WTC11 (cell line): ENCODE measurements at regions not wholly inside any gene's neighbourhood (a gene's known extent, or its start where the extent isn't known, plus 50 kb on each side); places are given as distances from the start of the nearest gene placed in this dataset.

Experiments used
- ATAC-seq: fragments of 200-7000 bp; cut with Tn5 transposase; 2 replicates; pipeline ENCODE4 v1.10.0; 2021; ENCODE audit warnings: mild to moderate bottlenecking, moderate library complexity
- CTCF ChIA-PET: fragments of 300-600 bp; sonication (Branson Sonifier 250); formaldehyde crosslinking; loops from one replicate; lab custom pipeline; 2021; ENCODE audit warnings: antibody characterized with exemption; lab: Charles Lee
- POLR2A ChIA-PET: fragments of 350-600 bp; sonication (Branson Sonifier 250); formaldehyde crosslinking; loops from one replicate; lab custom pipeline; 2021; ENCODE audit warnings: antibody characterized with exemption; lab: Charles Lee
- DNase-seq: peaks from one replicate; pipeline ENCODE4 v3.0.0; 2021; ENCODE audit warnings: low spot score
- H3K27ac Mint-ChIP-seq: 2 replicates; pipeline ENCODE4 v1.8.0; 2021; ENCODE audit warnings: mixed read lengths
- H3K27me3 Mint-ChIP-seq: 2 replicates; pipeline ENCODE4 v1.8.0; 2021; ENCODE audit warnings: low read depth, mild to moderate bottlenecking, moderate library complexity, mixed read lengths
- H3K36me3 Mint-ChIP-seq: 2 replicates; pipeline ENCODE4 v1.8.0; 2021; ENCODE audit warnings: mixed read lengths
- H3K4me1 Mint-ChIP-seq: 2 replicates; pipeline ENCODE4 v1.8.0; 2022; ENCODE audit warnings: mixed read lengths
- H3K4me3 Mint-ChIP-seq: 2 replicates; pipeline ENCODE4 v1.8.0; 2021; ENCODE audit warnings: mild to moderate bottlenecking, moderate library complexity, mixed read lengths
- H3K9me3 Mint-ChIP-seq: 2 replicates; pipeline ENCODE4 v1.8.0; 2021; ENCODE audit warnings: mixed read lengths
- ATF6 ChIP-seq: sonication (generic); formaldehyde crosslinking; IDR thresholded peaks from 2 replicates; pipeline ENCODE4 v1.8.1; 2023; ENCODE audit warnings: mild to moderate bottlenecking, missing genetic modification reagents
- CBFB ChIP-seq: sonication (generic); formaldehyde crosslinking; IDR thresholded peaks from 2 replicates; pipeline ENCODE4 v1.8.1; 2022; ENCODE audit warnings: mild to moderate bottlenecking, low read depth, missing genetic modification reagents
- CREB1 ChIP-seq: sonication (generic); formaldehyde crosslinking; IDR thresholded peaks from 2 replicates; pipeline ENCODE4 v1.8.0; 2023; ENCODE audit warnings: mild to moderate bottlenecking, missing genetic modification reagents
- CREM ChIP-seq: sonication (generic); formaldehyde crosslinking; IDR thresholded peaks from 2 replicates; pipeline ENCODE4 v1.8.1; 2022; ENCODE audit warnings: mild to moderate bottlenecking, missing genetic modification reagents, moderate library complexity
- EMX1 ChIP-seq: fragments of 250-450 bp; sonication (Bioruptor Pico); IDR thresholded peaks from 2 replicates; pipeline ENCODE4 v1.8.0; 2021; ENCODE audit warnings: mild to moderate bottlenecking
- FOXJ3 ChIP-seq: sonication (generic); formaldehyde crosslinking; IDR thresholded peaks from 2 replicates; pipeline ENCODE4 v1.9.0; 2021; ENCODE audit warnings: missing genetic modification reagents, mild to moderate bottlenecking, borderline replicate concordance
- JUN ChIP-seq: sonication (generic); formaldehyde crosslinking; IDR thresholded peaks from 2 replicates; pipeline ENCODE4 v1.8.0; 2023; ENCODE audit warnings: mild to moderate bottlenecking, missing genetic modification reagents
- MYBL2 ChIP-seq: sonication (generic); formaldehyde crosslinking; IDR thresholded peaks from 2 replicates; pipeline ENCODE4 v1.8.1; 2023; ENCODE audit warnings: mild to moderate bottlenecking, moderate library complexity, missing genetic modification reagents
- RORB ChIP-seq: fragments of 250-450 bp; sonication (Bioruptor Pico); IDR thresholded peaks from 2 replicates; pipeline ENCODE4 v1.9.0; 2021; ENCODE audit warnings: mild to moderate bottlenecking
- SOX15 ChIP-seq: fragments of 250-450 bp; sonication (Bioruptor Pico); IDR thresholded peaks from 2 replicates; pipeline ENCODE4 v1.9.0; 2021; ENCODE audit warnings: mild to moderate bottlenecking
- TEAD4 ChIP-seq: sonication (generic); formaldehyde crosslinking; IDR thresholded peaks from 2 replicates; pipeline ENCODE4 v1.8.0; 2022; ENCODE audit warnings: mild to moderate bottlenecking, missing genetic modification reagents
- ZBTB21 ChIP-seq: sonication (generic); formaldehyde crosslinking; IDR thresholded peaks from 2 replicates; pipeline ENCODE4 v1.8.1; 2023; ENCODE audit warnings: mild to moderate bottlenecking, missing genetic modification reagents, borderline replicate concordance
- ZNF281 ChIP-seq: sonication (generic); formaldehyde crosslinking; IDR thresholded peaks from 2 replicates; pipeline ENCODE4 v1.8.0; 2023; ENCODE audit warnings: mild to moderate bottlenecking, missing genetic modification reagents
- TF ChIP-seq, protein P1 (sequence below): sonication (generic); formaldehyde crosslinking; IDR thresholded peaks from 2 replicates; pipeline ENCODE4 v1.8.0; 2022; ENCODE audit warnings: mild to moderate bottlenecking, missing genetic modification reagents
- TF ChIP-seq, protein P2 (sequence below): sonication (generic); formaldehyde crosslinking; IDR thresholded peaks from 2 replicates; pipeline ENCODE4 v1.8.1; 2022; ENCODE audit warnings: missing genetic modification reagents, borderline replicate concordance
- TF ChIP-seq, protein P3 (sequence below): fragments of 250-450 bp; sonication (Bioruptor Pico); IDR thresholded peaks from 2 replicates; pipeline ENCODE4 v1.9.0; 2021; ENCODE audit warnings: mild to moderate bottlenecking, borderline replicate concordance
- TF ChIP-seq, protein P4 (sequence below): sonication (generic); formaldehyde crosslinking; IDR thresholded peaks from 2 replicates; pipeline ENCODE4 v1.8.1; 2023; ENCODE audit warnings: mild to moderate bottlenecking, moderate library complexity, missing genetic modification reagents
- TF ChIP-seq, protein P5 (sequence below): fragments of 200-600 bp; IDR thresholded peaks from 2 replicates; pipeline ENCODE4 v1.8.0; 2022; ENCODE audit warnings: antibody characterized with exemption

DNA sequence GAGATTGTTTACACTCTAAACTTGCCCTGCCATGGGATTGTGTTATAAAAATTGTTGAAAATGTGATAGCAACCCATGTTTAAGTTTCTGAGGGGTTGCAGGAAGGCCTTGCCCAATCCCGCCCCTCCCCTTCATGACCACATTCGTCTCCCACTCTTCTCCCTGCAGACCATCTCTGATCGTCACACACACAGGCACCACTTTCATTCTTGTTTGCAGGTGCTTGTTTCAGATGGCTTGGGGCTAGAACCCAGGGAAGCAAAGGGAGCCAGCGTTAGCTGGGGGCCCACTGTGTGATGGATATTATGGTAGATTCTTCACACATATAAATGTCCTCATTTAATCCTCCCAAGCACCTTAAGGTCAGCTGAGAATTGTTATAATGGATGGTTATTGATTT, 286.7 kb upstream of the HABP2 start:
- ATAC-seq (no peak), DNase-seq (no peak)
- no peak overlapping the region for H3K4me3 Mint-ChIP-seq
- TF ChIP-seq TEAD4 (CRISPR knock-in tag) (no peak), CREB1 (CRISPR knock-in tag) (no peak), RORB (CRISPR knock-in tag) (no peak), ZBTB21 (no peak), CREM (CRISPR knock-in tag) (no peak), EMX1 (CRISPR knock-in tag) (no peak), CBFB (CRISPR knock-in tag) (no peak)
- TF ChIP-seq, protein P1, sequence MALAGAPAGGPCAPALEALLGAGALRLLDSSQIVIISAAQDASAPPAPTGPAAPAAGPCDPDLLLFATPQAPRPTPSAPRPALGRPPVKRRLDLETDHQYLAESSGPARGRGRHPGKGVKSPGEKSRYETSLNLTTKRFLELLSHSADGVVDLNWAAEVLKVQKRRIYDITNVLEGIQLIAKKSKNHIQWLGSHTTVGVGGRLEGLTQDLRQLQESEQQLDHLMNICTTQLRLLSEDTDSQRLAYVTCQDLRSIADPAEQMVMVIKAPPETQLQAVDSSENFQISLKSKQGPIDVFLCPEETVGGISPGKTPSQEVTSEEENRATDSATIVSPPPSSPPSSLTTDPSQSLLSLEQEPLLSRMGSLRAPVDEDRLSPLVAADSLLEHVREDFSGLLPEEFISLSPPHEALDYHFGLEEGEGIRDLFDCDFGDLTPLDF (CRISPR knock-in tag): no peak
- TF ChIP-seq, protein P2, sequence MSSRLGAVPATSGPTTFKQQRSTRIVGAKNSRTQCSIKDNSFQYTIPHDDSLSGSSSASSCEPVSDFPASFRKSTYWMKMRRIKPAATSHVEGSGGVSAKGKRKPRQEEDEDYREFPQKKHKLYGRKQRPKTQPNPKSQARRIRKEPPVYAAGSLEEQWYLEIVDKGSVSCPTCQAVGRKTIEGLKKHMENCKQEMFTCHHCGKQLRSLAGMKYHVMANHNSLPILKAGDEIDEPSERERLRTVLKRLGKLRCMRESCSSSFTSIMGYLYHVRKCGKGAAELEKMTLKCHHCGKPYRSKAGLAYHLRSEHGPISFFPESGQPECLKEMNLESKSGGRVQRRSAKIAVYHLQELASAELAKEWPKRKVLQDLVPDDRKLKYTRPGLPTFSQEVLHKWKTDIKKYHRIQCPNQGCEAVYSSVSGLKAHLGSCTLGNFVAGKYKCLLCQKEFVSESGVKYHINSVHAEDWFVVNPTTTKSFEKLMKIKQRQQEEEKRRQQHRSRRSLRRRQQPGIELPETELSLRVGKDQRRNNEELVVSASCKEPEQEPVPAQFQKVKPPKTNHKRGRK (CRISPR knock-in tag): no peak
- TF ChIP-seq, all 79 proteins: peak for 0
- Mint-ChIP-seq H3K9me3 (peaks cover 9% of the 10 kb centered on the region), H3K36me3 (no peaks in the 10 kb centered on the region), H3K27me3 (no peaks in the 10 kb centered on the region; the same call in 1 of the 2 replicates), H3K27ac (no peak overlapping the region), H3K4me1 (peaks cover 18% of the 10 kb centered on the region)
- ChIA-PET POLR2A (interaction anchor here (0.7 kb wide), 1 partner anchor 27 kb away, joined by 5 read pairs; no protein-coding TSS in a partner anchor), CTCF (no interaction called here)

GRCh38 chr10:113267619-113268562, 285.0 kb upstream of the HABP2 start:
- DNase-seq (no peak), ATAC-seq (no peak)
- H3K27me3 Mint-ChIP-seq: no peaks in the 10 kb centered on the region; the same call in 1 of the 2 replicates
- no peak overlapping the region for H3K4me3 Mint-ChIP-seq
- no peak overlapping the region for H3K27ac Mint-ChIP-seq
- H3K4me1 Mint-ChIP-seq: peaks cover 15% of the 10 kb centered on the region
- no peaks in the 10 kb centered on the region for H3K36me3 Mint-ChIP-seq
- ChIA-PET CTCF (no interaction called here), POLR2A (no interaction called here)
- peaks cover 9% of the 10 kb centered on the region for H3K9me3 Mint-ChIP-seq
- TF ChIP-seq, protein P3, sequence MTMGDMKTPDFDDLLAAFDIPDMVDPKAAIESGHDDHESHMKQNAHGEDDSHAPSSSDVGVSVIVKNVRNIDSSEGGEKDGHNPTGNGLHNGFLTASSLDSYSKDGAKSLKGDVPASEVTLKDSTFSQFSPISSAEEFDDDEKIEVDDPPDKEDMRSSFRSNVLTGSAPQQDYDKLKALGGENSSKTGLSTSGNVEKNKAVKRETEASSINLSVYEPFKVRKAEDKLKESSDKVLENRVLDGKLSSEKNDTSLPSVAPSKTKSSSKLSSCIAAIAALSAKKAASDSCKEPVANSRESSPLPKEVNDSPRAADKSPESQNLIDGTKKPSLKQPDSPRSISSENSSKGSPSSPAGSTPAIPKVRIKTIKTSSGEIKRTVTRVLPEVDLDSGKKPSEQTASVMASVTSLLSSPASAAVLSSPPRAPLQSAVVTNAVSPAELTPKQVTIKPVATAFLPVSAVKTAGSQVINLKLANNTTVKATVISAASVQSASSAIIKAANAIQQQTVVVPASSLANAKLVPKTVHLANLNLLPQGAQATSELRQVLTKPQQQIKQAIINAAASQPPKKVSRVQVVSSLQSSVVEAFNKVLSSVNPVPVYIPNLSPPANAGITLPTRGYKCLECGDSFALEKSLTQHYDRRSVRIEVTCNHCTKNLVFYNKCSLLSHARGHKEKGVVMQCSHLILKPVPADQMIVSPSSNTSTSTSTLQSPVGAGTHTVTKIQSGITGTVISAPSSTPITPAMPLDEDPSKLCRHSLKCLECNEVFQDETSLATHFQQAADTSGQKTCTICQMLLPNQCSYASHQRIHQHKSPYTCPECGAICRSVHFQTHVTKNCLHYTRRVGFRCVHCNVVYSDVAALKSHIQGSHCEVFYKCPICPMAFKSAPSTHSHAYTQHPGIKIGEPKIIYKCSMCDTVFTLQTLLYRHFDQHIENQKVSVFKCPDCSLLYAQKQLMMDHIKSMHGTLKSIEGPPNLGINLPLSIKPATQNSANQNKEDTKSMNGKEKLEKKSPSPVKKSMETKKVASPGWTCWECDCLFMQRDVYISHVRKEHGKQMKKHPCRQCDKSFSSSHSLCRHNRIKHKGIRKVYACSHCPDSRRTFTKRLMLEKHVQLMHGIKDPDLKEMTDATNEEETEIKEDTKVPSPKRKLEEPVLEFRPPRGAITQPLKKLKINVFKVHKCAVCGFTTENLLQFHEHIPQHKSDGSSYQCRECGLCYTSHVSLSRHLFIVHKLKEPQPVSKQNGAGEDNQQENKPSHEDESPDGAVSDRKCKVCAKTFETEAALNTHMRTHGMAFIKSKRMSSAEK: no peak
- TF ChIP-seq, protein P4, sequence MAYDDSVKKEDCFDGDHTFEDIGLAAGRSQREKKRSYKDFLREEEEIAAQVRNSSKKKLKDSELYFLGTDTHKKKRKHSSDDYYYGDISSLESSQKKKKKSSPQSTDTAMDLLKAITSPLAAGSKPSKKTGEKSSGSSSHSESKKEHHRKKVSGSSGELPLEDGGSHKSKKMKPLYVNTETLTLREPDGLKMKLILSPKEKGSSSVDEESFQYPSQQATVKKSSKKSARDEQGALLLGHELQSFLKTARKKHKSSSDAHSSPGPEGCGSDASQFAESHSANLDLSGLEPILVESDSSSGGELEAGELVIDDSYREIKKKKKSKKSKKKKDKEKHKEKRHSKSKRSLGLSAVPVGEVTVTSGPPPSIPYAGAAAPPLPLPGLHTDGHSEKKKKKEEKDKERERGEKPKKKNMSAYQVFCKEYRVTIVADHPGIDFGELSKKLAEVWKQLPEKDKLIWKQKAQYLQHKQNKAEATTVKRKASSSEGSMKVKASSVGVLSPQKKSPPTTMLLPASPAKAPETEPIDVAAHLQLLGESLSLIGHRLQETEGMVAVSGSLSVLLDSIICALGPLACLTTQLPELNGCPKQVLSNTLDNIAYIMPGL (CRISPR knock-in tag): no peak
- TF ChIP-seq, protein P5, sequence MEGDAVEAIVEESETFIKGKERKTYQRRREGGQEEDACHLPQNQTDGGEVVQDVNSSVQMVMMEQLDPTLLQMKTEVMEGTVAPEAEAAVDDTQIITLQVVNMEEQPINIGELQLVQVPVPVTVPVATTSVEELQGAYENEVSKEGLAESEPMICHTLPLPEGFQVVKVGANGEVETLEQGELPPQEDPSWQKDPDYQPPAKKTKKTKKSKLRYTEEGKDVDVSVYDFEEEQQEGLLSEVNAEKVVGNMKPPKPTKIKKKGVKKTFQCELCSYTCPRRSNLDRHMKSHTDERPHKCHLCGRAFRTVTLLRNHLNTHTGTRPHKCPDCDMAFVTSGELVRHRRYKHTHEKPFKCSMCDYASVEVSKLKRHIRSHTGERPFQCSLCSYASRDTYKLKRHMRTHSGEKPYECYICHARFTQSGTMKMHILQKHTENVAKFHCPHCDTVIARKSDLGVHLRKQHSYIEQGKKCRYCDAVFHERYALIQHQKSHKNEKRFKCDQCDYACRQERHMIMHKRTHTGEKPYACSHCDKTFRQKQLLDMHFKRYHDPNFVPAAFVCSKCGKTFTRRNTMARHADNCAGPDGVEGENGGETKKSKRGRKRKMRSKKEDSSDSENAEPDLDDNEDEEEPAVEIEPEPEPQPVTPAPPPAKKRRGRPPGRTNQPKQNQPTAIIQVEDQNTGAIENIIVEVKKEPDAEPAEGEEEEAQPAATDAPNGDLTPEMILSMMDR: no peak
- TF ChIP-seq FOXJ3 (CRISPR knock-in tag) (no peak), JUN (CRISPR knock-in tag) (no peak), ZNF281 (CRISPR knock-in tag) (no peak), ATF6 (CRISPR knock-in tag) (no peak), MYBL2 (no peak), CBFB (CRISPR knock-in tag) (no peak), SOX15 (no peak)
